Heart left ventricle (tissue), 13 donors: ENCODE measurements at regions not wholly inside any gene's neighbourhood (a gene's known extent, or its start where the extent isn't known, plus 50 kb on each side); places are given as distances from the start of the nearest gene placed in this dataset.

Experiments used
- POLR2A ChIP-seq, 2 donors: fragments of 450-650 bp; IDR thresholded peaks; one replicate each; pipeline ENCODE4 v1.6.1; 2017; ENCODE audit warnings: antibody characterized with exemption in 2 of 2, mild to moderate bottlenecking in 2 of 2, moderate library complexity in 2 of 2
- TF ChIP-seq, protein P1 (sequence below), 12 donors: fragments of 200-600 bp; sonication (generic) in 4 of 12; IDR thresholded peaks; one replicate each; pipeline versions ENCODE4 v1.5.0 to v1.8.0; 2018 to 2022; ENCODE audit warnings: antibody characterized with exemption in 12 of 12, mild to moderate bottlenecking in 5 of 12
- donor health status: ischemic (EF 13 %, LVEDD 7.1; RV severe dilation, severe dysfunction).
- donor health status: DM: no; HTN: yes; CAD: no.
- donor health status: DM: no; HTN: no; CAD: no.
- donor health status: ischemic (EF 25% LVEDD 6.9; RV normal size, moderate dysfunction).
- donor health status: ischemic (EF 25% LVEDD 5.7; RV mildly dilated, moderate dysfunction).
- donor health status: ischemic (EF 35%, LVEDD 5.7; RV mildly dilated, moderate dysfunction).
- donor health status: nonischemic (EF 11% LVEDD 7.7; RV severe dilation, severe dysfunction).
- donor health status: DM: yes; HTN: yes; CAD: no.
- donor health status: PGD.
- donor health status: ischemic (EF 29% LVEDD 5.4; RV normal size, mild dysfunction).
- donor health status: nonischemic (EF 23%, LVEDD 6.1; RV moderate dilation, normal function).

DNA sequence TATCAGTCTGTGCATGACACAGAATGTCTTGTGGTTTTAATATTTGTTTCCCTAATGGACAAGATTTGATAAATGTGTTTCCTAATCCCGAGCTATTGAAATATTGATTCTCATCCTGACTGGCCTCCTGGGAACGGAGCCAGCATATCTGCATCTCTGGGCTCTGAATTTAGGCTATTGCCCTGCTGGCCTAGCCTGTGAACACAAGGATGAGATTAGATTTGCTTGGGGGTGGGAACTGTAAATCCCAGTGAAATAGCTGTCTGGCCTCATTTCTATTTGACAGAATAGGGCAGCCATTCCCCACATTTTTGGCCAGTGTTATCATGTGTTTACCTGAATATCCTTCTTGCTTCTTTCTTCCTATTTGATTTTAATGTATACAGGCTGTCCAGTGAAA lies 198.4 kb upstream of the SOX4 start:
- TF ChIP-seq, protein P1, sequence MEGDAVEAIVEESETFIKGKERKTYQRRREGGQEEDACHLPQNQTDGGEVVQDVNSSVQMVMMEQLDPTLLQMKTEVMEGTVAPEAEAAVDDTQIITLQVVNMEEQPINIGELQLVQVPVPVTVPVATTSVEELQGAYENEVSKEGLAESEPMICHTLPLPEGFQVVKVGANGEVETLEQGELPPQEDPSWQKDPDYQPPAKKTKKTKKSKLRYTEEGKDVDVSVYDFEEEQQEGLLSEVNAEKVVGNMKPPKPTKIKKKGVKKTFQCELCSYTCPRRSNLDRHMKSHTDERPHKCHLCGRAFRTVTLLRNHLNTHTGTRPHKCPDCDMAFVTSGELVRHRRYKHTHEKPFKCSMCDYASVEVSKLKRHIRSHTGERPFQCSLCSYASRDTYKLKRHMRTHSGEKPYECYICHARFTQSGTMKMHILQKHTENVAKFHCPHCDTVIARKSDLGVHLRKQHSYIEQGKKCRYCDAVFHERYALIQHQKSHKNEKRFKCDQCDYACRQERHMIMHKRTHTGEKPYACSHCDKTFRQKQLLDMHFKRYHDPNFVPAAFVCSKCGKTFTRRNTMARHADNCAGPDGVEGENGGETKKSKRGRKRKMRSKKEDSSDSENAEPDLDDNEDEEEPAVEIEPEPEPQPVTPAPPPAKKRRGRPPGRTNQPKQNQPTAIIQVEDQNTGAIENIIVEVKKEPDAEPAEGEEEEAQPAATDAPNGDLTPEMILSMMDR (IDR thresholded peaks at IDR 0.05): no peak
- no peak for TF ChIP-seq POLR2A (IDR thresholded peaks at IDR 0.05)
